GM23248 (cell line): ENCODE measurements at regions not wholly inside any gene's neighbourhood (a gene's known extent, or its start where the extent isn't known, plus 50 kb on each side); places are given as distances from the start of the nearest gene placed in this dataset.
A peak's percentile ranks its signal among the peaks of the same experiment; 100 is the strongest.
"Not testable (repeated sequence)": the region's sequence is repeated elsewhere in the genome, so short reads cannot be mapped to it uniquely, and the experiment has no call there.

Source experiments
- DNase-seq: peaks from one replicate; pipeline ENCODE4 v3.0.0-alpha.2; 2015
- H2AFZ ChIP-seq: fragments of 200-600 bp; sonication (generic); 2 replicates; pipeline ENCODE4 v1.6.1; 2016; ENCODE audit warnings: antibody characterized with exemption
- H3F3A ChIP-seq: fragments of 200-600 bp; sonication (generic); 2 replicates; pipeline ENCODE4 v1.6.1; 2016; ENCODE audit warnings: mild to moderate bottlenecking, antibody characterized with exemption, mixed run types; ENCODE audit not compliant: insufficient read depth
- H3K27ac ChIP-seq: fragments of 200-600 bp; sonication (generic); 2 replicates; pipeline ENCODE4 v1.5.1; 2016; ENCODE audit warnings: mild to moderate bottlenecking
- H3K27me3 ChIP-seq: fragments of 200-600 bp; sonication (generic); replicated peaks from 2 replicates; pipeline ENCODE4 v1.6.1; 2016; ENCODE audit warnings: mild to moderate bottlenecking; ENCODE audit not compliant: insufficient read depth
- H3K36me3 ChIP-seq: fragments of 200-600 bp; sonication (generic); 2 replicates; pipeline ENCODE4 v1.6.1; 2016; ENCODE audit warnings: low read depth, mild to moderate bottlenecking
- H3K4me1 ChIP-seq: fragments of 200-600 bp; sonication (generic); 2 replicates; pipeline ENCODE4 v1.6.1; 2016; ENCODE audit warnings: mild to moderate bottlenecking; ENCODE audit not compliant: insufficient read depth
- H3K4me2 ChIP-seq: fragments of 200-600 bp; sonication (generic); one replicate; pipeline ENCODE4 v1.6.1; 2016; ENCODE audit warnings: mild to moderate bottlenecking; ENCODE audit not compliant: unreplicated experiment
- H3K4me3 ChIP-seq: fragments of 200-600 bp; sonication (generic); 2 replicates; pipeline ENCODE4 v1.5.1; 2016; ENCODE audit warnings: mild to moderate bottlenecking
- H3K79me2 ChIP-seq: fragments of 200-600 bp; sonication (generic); 2 replicates; pipeline ENCODE4 v1.6.1; 2016; ENCODE audit warnings: mild to moderate bottlenecking; ENCODE audit not compliant: insufficient read depth
- H3K9ac ChIP-seq: fragments of 200-600 bp; sonication (generic); 2 replicates; pipeline ENCODE4 v1.6.1; 2016; ENCODE audit warnings: mild to moderate bottlenecking
- H3K9me2 ChIP-seq: fragments of 200-600 bp; sonication (generic); 2 replicates; pipeline ENCODE4 v1.6.1; 2016; ENCODE audit warnings: mixed run types, mild to moderate bottlenecking, moderate library complexity; ENCODE audit not compliant: insufficient read depth
- H3K9me3 ChIP-seq: fragments of 200-600 bp; sonication (generic); one replicate; pipeline ENCODE4 v1.6.1; 2017; ENCODE audit warnings: low read depth
- H4K20me1 ChIP-seq: fragments of 200-600 bp; sonication (generic); 2 replicates; pipeline ENCODE4 v1.6.0; 2016; ENCODE audit not compliant: insufficient read depth
- EZH2 ChIP-seq: fragments of 200-600 bp; sonication (generic); IDR thresholded peaks from 2 replicates; pipeline ENCODE4 v1.6.1; 2018; ENCODE audit warnings: antibody characterized with exemption, mild to moderate bottlenecking; ENCODE audit not compliant: insufficient read depth, poor library complexity, severe bottlenecking
- EZH2phosphoT487 ChIP-seq: fragments of 200-600 bp; sonication (generic); IDR thresholded peaks from 2 replicates; pipeline ENCODE4 v1.6.1; 2018; ENCODE audit warnings: antibody characterized with exemption, moderate library complexity, mild to moderate bottlenecking, low read depth; ENCODE audit not compliant: insufficient read depth
- WGBS, 2 experiments: methylation state at CpG; one replicate each; pipeline ENCODE4 v1.1.6; 2015 to 2017; ENCODE audit warnings: low lambda C conversion rate in 2 of 2, low coverage in 1 of 2; ENCODE audit errors: missing lambda C conversion rate in 2 of 2; 5-methylcytosine and 5-hydroxymethylcytosine counted together
- in situ Hi-C: fragments of 300-500 bp; cut with MboI; formaldehyde crosslinking; loops from 2 replicates; pipeline ENCODE4 v1.15.0; 2020

DNA sequence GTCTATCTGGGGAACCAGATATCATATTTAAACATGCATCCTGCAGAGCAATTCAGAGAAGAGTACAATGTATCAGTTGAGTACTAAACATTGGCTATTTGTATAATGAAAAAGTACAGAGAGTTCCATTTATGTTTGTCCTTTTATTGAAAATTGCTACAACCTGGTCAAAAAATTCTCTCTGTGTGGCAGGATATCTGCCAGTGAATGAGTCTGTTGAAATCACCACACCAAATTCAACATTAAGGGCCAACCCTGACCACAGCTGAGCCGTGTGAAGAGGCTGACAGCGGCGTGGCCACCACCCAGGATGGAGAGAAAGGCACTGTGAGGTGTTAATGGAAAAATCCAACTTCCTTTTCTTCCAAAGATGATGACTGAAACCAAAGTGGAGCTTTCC is 422.7 kb upstream of the PIK3R1 start:
- H3K79me2 ChIP-seq: no peaks in the 10 kb centered on the region
- no peak overlapping the region for H3K9ac ChIP-seq
- H3K27me3 ChIP-seq: no peaks in the 10 kb centered on the region
- no peaks in the 10 kb centered on the region for H4K20me1 ChIP-seq
- no peaks in the 10 kb centered on the region for H3K36me3 ChIP-seq
- DNase-seq: peak; percentile 17
- no peaks in the 10 kb centered on the region for H3K9me3 ChIP-seq
- H3F3A ChIP-seq: no peaks in the 10 kb centered on the region
- TF ChIP-seq EZH2: no peak
- no peak for TF ChIP-seq EZH2phosphoT487
- no peak overlapping the region for H3K4me2 ChIP-seq
- 9 to 27% methylated on average over 3 of the region's 3 CpGs for WGBS, 2 experiments
- no peaks in the 10 kb centered on the region for H3K4me1 ChIP-seq
- no peak overlapping the region for H2AFZ ChIP-seq
- no peak overlapping the region for H3K27ac ChIP-seq
- H3K4me3 ChIP-seq: no peak overlapping the region
- in situ Hi-C loops: no loop called here
- H3K9me2 ChIP-seq: no peaks in the 10 kb centered on the region

DNA sequence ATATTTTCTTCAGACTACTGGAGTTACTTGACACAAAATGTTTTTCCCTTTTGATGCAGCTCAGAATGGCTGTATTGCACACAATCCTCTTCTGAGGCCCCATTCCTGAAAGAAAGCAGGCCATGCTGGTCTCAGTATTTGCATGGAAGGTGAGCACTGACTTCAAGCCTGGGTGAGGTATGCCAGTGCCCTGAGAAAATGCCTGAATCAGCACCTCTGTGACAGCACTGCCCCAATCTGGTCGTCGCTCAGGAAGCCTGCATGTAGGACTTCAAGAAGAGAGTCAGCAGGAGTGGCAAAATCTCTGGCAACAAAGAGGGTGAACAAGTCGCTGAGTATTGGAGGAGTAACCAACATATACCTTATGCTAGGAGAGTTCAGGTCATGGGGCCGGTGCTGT is 425.2 kb upstream of the PIK3R1 start:
- DNase-seq: no peak
- no peaks in the 10 kb centered on the region for H3K4me1 ChIP-seq
- no peak overlapping the region for H2AFZ ChIP-seq
- in situ Hi-C loops: no loop called here
- no peaks in the 10 kb centered on the region for H3F3A ChIP-seq
- H3K4me2 ChIP-seq: no peak overlapping the region
- H3K9ac ChIP-seq: no peak overlapping the region
- H3K79me2 ChIP-seq: no peaks in the 10 kb centered on the region
- TF ChIP-seq EZH2phosphoT487 (no peak), EZH2 (no peak)
- 90 to 93% methylated on average over 4 of the region's 4 CpGs for WGBS, 2 experiments
- H3K36me3 ChIP-seq: no peaks in the 10 kb centered on the region
- no peak overlapping the region for H3K4me3 ChIP-seq
- no peaks in the 10 kb centered on the region for H3K9me3 ChIP-seq
- H3K27ac ChIP-seq: no peak overlapping the region
- no peaks in the 10 kb centered on the region for H4K20me1 ChIP-seq
- H3K9me2 ChIP-seq: no peaks in the 10 kb centered on the region
- no peaks in the 10 kb centered on the region for H3K27me3 ChIP-seq

DNA sequence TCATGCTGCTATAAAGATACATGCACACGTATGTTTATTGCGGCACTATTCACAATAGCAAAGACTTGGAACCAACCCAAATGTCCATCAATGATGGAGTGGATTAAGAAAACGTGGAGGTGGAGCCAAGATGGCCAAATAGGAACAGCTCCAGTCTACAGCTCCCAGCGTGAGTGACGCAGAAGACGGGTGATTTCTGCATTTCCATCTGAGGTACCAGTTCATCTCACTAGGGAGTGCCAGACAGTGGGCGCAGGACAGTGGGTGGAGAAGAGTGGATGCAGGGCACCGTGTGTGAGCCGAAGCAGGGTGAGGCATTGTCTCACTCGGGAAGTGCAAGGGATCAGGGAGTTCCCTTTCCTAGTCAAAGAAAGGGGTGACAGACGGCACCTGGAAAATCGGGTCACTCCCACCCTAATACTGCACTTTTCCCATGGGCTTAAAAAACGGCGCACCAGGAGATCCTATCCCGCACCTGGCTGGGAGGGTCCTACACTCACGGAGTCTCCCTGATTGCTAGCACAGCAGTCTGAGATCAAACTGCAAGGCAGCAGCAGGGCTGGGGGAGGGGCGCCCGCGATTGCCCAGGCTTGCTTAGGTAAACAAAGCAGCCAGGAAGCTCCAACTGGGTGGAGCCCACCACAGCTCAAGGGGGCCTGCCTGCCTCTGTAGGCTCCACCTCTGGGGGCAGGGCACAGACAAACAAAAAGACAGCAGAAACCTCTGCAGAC is 435.5 kb upstream of the PIK3R1 start:
- H3K79me2 ChIP-seq, H3K27me3 ChIP-seq, H3K9ac ChIP-seq, H2AFZ ChIP-seq, H3K4me1 ChIP-seq, DNase-seq, H3F3A ChIP-seq, H3K36me3 ChIP-seq, H4K20me1 ChIP-seq, H3K9me3 ChIP-seq, H3K27ac ChIP-seq, H3K9me2 ChIP-seq, H3K4me2 ChIP-seq, in situ Hi-C loops, H3K4me3 ChIP-seq: not testable (repeated sequence)
- WGBS, 2 experiments: 75 to 83% methylated on average over 19 of the region's 19 CpGs

DNA sequence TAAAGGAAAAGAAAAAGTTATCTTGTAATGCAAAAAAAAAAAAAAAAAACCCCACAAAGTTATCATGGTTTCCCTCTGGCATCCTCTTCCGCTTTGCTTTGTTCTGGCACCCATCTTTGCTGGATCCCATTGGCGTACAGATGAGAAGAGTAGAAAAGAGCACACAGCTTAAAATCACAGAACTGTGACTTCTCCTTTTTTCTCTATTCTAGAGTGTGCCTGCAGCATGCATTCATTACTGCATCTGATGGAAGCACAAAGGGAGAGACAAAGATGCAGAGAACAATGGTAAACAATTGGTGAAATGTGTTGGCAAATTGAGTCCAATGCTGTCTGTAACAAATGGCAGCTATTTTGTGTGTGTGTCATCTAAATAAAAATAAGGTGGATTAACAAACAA is 440.8 kb upstream of the PIK3R1 start:
- in situ Hi-C loops: no loop called here
- DNase-seq: no peak
- Histone ChIP-seq H3F3A (peaks cover 13% of the 10 kb centered on the region; the same call in 1 of the 2 replicates), H3K79me2 (no peaks in the 10 kb centered on the region), H3K27me3 (no peaks in the 10 kb centered on the region), H2AFZ (0 out of 2 replicates have a peak overlapping the region, but pooled peaks have one; percentile 19), H3K36me3 (no peaks in the 10 kb centered on the region), H3K9me3 (no peaks in the 10 kb centered on the region), H3K27ac (no peak overlapping the region), H4K20me1 (no peaks in the 10 kb centered on the region), H3K4me2 (no peak overlapping the region), H3K9ac (no peak overlapping the region), H3K4me1 (peaks cover 26% of the 10 kb centered on the region), H3K4me3 (no peak overlapping the region), H3K9me2 (no peaks in the 10 kb centered on the region; the same call in 1 of the 2 replicates)
- TF ChIP-seq EZH2: no peak
- WGBS, 2 experiments: 90 to 92% methylated on average over 2 of the region's 2 CpGs

DNA sequence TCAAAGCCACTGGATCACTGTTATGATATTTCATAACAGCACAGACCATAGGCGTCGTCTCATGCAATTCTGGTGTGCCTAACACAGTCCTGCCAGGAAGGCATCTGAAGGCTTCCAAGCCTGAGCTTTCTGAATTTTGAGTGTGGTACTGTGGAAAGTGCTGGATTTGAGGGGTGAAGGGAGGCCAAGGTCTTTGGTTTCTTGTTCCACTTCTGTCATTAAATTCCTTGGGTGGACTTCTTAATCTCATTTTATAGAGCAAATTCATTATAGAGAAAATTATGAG is 441.3 kb upstream of the PIK3R1 start:
- no peaks in the 10 kb centered on the region; the same call in 1 of the 2 replicates for H3K9me2 ChIP-seq
- H3F3A ChIP-seq: peaks cover 13% of the 10 kb centered on the region; the same call in 1 of the 2 replicates
- H3K36me3 ChIP-seq: no peaks in the 10 kb centered on the region
- peak; percentile 65 for DNase-seq
- no peak overlapping the region for H3K9ac ChIP-seq
- H3K9me3 ChIP-seq: no peaks in the 10 kb centered on the region
- peak overlapping the region; percentile 41 for H3K27ac ChIP-seq
- H3K4me1 ChIP-seq: peaks cover 26% of the 10 kb centered on the region
- H4K20me1 ChIP-seq: no peaks in the 10 kb centered on the region
- H2AFZ ChIP-seq: peak overlapping the region; percentile 19; the same call in 1 of the 2 replicates
- H3K27me3 ChIP-seq: no peaks in the 10 kb centered on the region
- 5 to 14% methylated on average over 2 of the region's 2 CpGs for WGBS, 2 experiments
- peak overlapping the region; percentile 55 for H3K4me2 ChIP-seq
- in situ Hi-C loops: no loop called here
- H3K79me2 ChIP-seq: no peaks in the 10 kb centered on the region
- TF ChIP-seq EZH2phosphoT487: no peak
- no peak for TF ChIP-seq EZH2
- no peak overlapping the region for H3K4me3 ChIP-seq
